ENCODE measurements at regions not wholly inside any gene's neighbourhood (a gene's known extent, or its start where the extent isn't known, plus 50 kb on each side); places are given as distances from the start of the nearest gene placed in this dataset.

DNA sequence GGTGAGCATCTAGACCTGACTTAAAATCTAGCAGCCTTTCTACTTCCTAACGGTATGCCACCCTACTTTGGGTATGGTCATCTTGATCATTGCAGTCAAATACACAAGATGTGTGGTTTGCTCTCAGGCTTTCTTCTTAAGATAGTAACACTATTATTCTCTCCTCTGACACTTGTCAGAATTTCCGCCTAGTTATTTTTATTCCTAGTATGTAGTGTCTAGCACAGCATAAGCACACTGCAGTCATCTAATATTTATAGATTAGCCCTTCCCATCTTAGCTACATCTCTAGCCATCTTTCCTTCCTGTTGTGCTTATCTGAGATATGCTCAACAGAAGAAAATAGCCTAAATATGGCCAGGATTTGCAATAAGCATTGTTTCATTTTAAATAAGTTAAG, 180.1 kb downstream of the C12orf50 start:
- TF ChIP-seq, protein P1, sequence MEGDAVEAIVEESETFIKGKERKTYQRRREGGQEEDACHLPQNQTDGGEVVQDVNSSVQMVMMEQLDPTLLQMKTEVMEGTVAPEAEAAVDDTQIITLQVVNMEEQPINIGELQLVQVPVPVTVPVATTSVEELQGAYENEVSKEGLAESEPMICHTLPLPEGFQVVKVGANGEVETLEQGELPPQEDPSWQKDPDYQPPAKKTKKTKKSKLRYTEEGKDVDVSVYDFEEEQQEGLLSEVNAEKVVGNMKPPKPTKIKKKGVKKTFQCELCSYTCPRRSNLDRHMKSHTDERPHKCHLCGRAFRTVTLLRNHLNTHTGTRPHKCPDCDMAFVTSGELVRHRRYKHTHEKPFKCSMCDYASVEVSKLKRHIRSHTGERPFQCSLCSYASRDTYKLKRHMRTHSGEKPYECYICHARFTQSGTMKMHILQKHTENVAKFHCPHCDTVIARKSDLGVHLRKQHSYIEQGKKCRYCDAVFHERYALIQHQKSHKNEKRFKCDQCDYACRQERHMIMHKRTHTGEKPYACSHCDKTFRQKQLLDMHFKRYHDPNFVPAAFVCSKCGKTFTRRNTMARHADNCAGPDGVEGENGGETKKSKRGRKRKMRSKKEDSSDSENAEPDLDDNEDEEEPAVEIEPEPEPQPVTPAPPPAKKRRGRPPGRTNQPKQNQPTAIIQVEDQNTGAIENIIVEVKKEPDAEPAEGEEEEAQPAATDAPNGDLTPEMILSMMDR (IDR thresholded peaks at IDR 0.05; ENCODE audit: low read depth, low read length, poor library complexity, severe bottlenecking) = no peak
- no peak for TF ChIP-seq EZH2phosphoT487 (IDR thresholded peaks at IDR 0.05; ENCODE audit: borderline replicate concordance, low read length)
- Histone ChIP-seq H3K9me2 (replicated peaks; ENCODE audit: control insufficient read depth, low read length) (no peaks in the 10 kb centered on the region), H3K27me3 (ENCODE audit: control insufficient read depth, low read length) (no peaks in the 10 kb centered on the region), H3K27ac (ENCODE audit: low read depth, low read length) (no peak overlapping the region), H3K79me2 (ENCODE audit: control insufficient read depth, low read length) (no peaks in the 10 kb centered on the region), H3K4me1 (ENCODE audit: control insufficient read depth, low read length) (peaks cover 11% of the 10 kb centered on the region), H3K9me3 (ENCODE audit: control insufficient read depth, insufficient read depth, low read length) (no peaks in the 10 kb centered on the region), H4K20me1 (ENCODE audit: control insufficient read depth, insufficient read depth, low read depth, low read length) (no peaks in the 10 kb centered on the region), H3K36me3 (ENCODE audit: control insufficient read depth, low read length) (no peaks in the 10 kb centered on the region), H3F3A (ENCODE audit: control insufficient read depth, insufficient read depth) (no peaks in the 10 kb centered on the region), H3K4me2 (ENCODE audit: low read length) (peak overlapping the region; percentile 25; the same call in 1 of the 2 replicates), H3K4me3 (ENCODE audit: low read length) (no peak overlapping the region)

- Histone ChIP-seq H3K27ac (ENCODE audit: low read depth, low read length) (no peak overlapping the region), H3K79me2 (ENCODE audit: control insufficient read depth, low read length) (no peaks in the 10 kb centered on the region), H3K9me3 (ENCODE audit: control insufficient read depth, insufficient read depth, low read length) (no peaks in the 10 kb centered on the region), H3K9me2 (replicated peaks; ENCODE audit: control insufficient read depth, low read length) (no peaks in the 10 kb centered on the region), H3K4me2 (ENCODE audit: low read length) (no peak overlapping the region; the same call in 1 of the 2 replicates), H3K27me3 (ENCODE audit: control insufficient read depth, low read length) (0 out of 2 replicates have a peak, but pooled peaks cover under 1% of the 10 kb centered on the region), H3F3A (ENCODE audit: control insufficient read depth, insufficient read depth) (no peaks in the 10 kb centered on the region), H4K20me1 (ENCODE audit: control insufficient read depth, insufficient read depth, low read depth, low read length) (no peaks in the 10 kb centered on the region), H3K4me3 (ENCODE audit: low read length) (no peak overlapping the region), H3K36me3 (ENCODE audit: control insufficient read depth, low read length) (no peaks in the 10 kb centered on the region), H3K4me1 (ENCODE audit: control insufficient read depth, low read length) (peaks cover 11% of the 10 kb centered on the region)
- TF ChIP-seq, protein P1 (IDR thresholded peaks at IDR 0.05; ENCODE audit: low read depth, low read length, poor library complexity, severe bottlenecking) = peak; percentile 84
- TF ChIP-seq EZH2phosphoT487 (IDR thresholded peaks at IDR 0.05; ENCODE audit: borderline replicate concordance, low read length) = no peak
Observed at GRCh38 chr12:87848248-87848868, 180.8 kb downstream of the C12orf50 start.

DNA sequence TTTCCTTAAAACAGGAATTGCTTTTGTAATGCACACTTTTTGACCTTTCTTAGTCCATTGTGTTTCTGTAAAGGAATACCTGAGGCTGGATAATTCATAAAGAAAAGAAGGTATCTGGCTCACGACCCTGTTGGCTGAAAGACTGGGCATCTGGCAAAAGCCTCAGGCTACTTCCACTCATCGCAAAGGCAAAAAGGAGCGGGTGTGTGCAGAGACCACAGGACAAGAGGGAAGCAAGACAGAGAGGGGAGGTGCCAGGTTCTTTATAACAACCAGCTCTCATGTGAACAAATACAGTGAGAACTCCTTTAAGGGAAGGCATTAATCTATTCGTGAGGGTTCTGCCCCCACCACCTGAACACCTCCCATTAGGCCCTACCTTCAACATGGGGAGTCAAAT, 182.1 kb downstream of the C12orf50 start:
- H3K4me1 ChIP-seq (ENCODE audit: control insufficient read depth, low read length) = peaks cover 11% of the 10 kb centered on the region
- H3K36me3 ChIP-seq (ENCODE audit: control insufficient read depth, low read length) = no peaks in the 10 kb centered on the region
- H3F3A ChIP-seq (ENCODE audit: control insufficient read depth, insufficient read depth) = no peaks in the 10 kb centered on the region
- no peak overlapping the region for H3K4me3 ChIP-seq (ENCODE audit: low read length)
- TF ChIP-seq EZH2phosphoT487 (IDR thresholded peaks at IDR 0.05; ENCODE audit: borderline replicate concordance, low read length) = no peak
- TF ChIP-seq, protein P1 (IDR thresholded peaks at IDR 0.05; ENCODE audit: low read depth, low read length, poor library complexity, severe bottlenecking) = no peak
- no peaks in the 10 kb centered on the region for H3K79me2 ChIP-seq (ENCODE audit: control insufficient read depth, low read length)
- H3K27me3 ChIP-seq (ENCODE audit: control insufficient read depth, low read length) = 0 out of 2 replicates have a peak, but pooled peaks cover 2% of the 10 kb centered on the region
- no peaks in the 10 kb centered on the region for H4K20me1 ChIP-seq (ENCODE audit: control insufficient read depth, insufficient read depth, low read depth, low read length)
- no peak overlapping the region for H3K4me2 ChIP-seq (ENCODE audit: low read length)
- no peaks in the 10 kb centered on the region for H3K9me3 ChIP-seq (ENCODE audit: control insufficient read depth, insufficient read depth, low read length)
- H3K27ac ChIP-seq (ENCODE audit: low read depth, low read length) = no peak overlapping the region
- no peaks in the 10 kb centered on the region for H3K9me2 ChIP-seq (replicated peaks; ENCODE audit: control insufficient read depth, low read length)

All from DOHH2 (cell line).